ENCODE measurements at regions not wholly inside any gene's neighbourhood (a gene's known extent, or its start where the extent isn't known, plus 50 kb on each side); places are given as distances from the start of the nearest gene placed in this dataset.
"Not testable (repeated sequence)": the region's sequence is repeated elsewhere in the genome, so short reads cannot be mapped to it uniquely, and the experiment has no call there.

- no peak for DNase-seq (ENCODE audit: low read depth)
Measured at GRCh38 chr13:74574964-74575728, 440.9 kb upstream of the KLF12 start.

GRCh38 chr13:74573654-74574053 is 439.4 kb upstream of the KLF12 start:
- peak; percentile 2 for DNase-seq (ENCODE audit: low read depth)

GRCh38 chr13:74571811-74572210 is 437.6 kb upstream of the KLF12 start:
- no peak for DNase-seq (ENCODE audit: low read depth)

DNA sequence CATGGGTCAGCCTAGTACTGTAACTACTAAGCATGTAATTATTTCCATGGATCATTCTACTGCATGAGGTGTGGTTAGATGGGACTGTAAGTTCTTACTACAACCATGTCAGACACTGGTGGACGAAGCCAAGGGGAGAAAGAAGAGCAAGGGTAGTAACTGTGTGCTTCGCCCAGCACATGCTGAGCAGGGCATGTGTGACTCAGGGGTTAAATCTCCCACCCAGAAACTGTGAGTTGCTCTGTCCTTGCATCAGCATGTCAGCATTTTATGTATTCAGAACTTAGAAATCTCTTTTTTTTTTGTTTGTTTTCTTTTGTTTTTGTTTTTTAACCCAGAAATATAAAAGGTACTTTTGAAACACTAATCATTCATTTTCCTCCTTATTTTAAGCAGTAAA is 436.6 kb upstream of the KLF12 start:
- DNase-seq (ENCODE audit: low read depth), result no peak

GRCh38 chr13:74570046-74570445 is 435.8 kb upstream of the KLF12 start:
- no peak for DNase-seq (ENCODE audit: low read depth)

GRCh38 chr13:74569251-74569650 is 435.0 kb upstream of the KLF12 start:
- no peak for DNase-seq (ENCODE audit: low read depth)

DNA sequence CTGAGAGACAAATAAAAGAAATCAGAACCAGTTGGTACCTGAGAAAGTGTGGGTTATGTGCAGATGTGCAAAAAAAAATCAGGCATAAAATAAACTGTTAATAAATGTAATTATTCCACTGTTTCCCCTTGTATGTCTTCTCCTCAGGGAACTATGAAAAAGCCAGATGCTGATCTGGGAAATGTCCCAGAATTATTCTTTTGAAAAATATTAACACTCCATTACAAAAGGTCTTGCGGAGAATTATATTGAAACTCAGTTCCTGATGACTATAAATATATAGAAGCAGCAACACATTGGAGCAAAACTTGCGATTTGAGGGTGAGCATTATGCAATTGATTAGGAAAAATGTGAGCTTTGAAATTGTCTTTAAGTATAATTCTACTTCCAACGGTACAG is 433.3 kb upstream of the KLF12 start:
- DNase-seq (ENCODE audit: low read depth), result no peak

- no peak for DNase-seq (ENCODE audit: low read depth)
Measured at GRCh38 chr13:74562381-74562780, 428.2 kb upstream of the KLF12 start.

DNA sequence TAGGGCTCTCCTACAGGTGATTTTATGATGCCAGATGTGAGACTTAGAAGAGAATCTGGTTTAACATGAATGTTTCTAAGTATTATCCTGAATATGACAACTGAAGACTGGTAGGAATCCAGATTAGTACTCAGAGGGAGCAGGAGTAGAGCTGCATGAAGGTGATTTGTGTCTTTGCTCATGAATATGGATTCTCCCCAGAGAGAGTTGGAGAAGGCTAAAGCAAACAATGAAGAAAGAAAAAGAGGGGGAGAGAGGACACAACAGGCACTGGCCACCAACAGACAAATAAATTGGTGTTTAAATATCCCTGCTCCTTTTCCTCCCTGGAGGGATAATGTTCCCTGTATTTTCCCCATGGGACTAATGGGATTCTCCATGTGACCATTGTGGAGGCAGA is 427.0 kb upstream of the KLF12 start:
- DNase-seq (ENCODE audit: low read depth), result no peak

DNA sequence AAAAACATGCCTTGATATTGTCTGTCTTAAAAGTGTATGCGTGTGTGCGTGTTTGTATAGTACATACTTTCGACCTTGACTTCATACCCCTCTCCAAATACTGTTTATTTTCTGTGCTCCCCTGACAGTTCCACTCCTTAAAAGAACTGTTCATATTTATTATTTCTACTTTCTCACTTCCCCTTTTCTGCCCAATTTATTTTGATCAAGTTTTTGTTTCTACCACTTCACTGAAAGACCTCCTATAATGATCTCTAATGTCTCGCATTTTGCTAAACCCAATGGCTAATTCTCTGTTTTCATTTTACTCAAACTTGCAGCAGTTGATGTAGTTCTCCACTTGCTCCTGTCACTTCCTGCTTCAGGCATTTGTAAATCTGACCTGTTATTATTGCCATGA is 426.1 kb upstream of the KLF12 start:
- DNase-seq (ENCODE audit: low read depth), result no peak

DNA sequence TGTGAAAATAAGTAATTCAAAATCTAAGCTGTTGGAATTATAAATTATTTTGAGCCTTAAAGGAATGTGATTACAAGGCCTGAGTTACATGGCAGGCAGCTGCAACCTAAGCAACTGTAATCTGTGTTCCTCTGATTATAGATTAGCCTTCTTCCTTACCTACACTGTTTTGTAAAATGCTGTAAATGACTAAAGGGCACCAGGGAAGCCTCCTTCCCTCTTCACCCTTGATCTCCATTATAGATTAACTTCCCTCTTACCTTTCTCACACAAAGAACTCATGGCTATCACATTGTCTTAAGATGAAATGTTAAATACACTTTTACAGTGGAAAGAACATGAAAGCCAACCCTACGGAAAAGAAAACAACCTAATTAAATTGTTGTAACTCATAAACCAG is 423.7 kb upstream of the KLF12 start:
- no peak for DNase-seq (ENCODE audit: low read depth)

DNA sequence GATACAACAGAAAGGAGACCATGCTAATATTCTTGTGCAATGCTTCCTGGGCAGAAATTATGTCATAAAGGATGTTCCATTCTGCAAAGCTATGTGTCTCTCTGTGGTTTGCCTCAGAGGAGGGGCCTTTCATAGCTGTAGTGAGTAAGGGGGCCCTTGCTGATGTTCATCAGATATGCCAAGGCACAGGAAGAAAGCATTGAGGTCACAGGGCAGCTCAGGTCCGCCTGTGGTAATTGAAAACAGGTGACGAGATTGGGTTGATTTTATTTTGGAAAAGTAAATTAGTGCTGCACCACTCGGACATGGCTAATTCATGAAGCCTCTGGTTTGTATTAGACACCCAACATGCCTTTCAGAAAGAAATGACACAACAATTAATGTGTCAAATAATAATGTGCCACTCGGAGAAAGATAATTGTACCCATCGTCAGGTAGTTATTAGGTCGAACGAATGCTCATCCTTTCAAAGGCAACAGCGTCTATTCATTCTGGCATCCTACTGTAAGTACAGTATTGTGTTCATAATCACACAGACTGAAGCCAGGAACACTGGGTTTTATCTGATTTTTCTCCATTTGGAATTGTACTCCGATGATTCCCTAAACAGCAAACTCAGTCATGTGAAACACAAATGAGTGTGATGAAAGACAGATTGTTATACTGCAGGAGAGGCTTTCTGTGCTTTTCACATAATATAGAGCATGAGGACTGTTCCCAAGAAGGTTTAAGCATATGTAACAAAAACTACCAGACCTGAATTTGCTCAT is 421.6 kb upstream of the KLF12 start:
- DNase-seq (ENCODE audit: low read depth), result no peak

GRCh38 chr13:74555276-74555625 is 421.0 kb upstream of the KLF12 start:
- DNase-seq (ENCODE audit: low read depth), result no peak

DNA sequence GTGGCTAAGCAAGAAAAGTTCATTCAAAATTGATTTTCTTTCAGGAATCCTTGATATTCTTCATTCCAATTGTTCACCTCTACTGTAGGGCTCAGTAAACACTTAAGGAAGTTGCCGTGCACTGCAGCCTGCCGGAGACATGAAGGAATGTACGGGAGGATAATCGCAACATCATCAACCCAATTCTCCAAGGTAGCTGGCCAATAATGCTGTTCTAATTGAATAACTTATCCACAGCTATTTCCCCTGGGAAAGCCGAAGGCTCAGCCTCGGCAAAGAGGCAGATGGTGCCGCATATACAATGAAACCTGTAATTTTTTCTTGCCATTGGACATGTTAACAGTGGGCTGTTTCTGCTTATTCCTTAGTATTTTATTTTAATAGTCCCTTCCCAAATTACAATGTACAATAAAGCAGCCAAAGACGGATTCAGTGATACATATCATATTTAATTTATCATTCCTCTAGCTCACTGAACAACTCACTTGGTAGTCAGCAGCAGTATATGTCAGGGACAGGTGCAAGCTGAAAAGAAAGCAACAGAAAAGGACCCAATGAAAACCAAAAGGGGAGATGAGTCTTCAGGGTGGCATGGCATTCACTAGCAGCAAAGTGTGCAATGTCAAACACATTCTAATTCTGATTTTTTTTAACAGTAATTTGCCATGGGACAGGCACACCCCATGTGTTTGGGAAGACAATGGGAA is 420.5 kb upstream of the KLF12 start:
- DNase-seq (ENCODE audit: low read depth), result no peak

- DNase-seq (ENCODE audit: low read depth), result no peak
Measured at GRCh38 chr13:74550039-74550438, 415.8 kb upstream of the KLF12 start.

GRCh38 chr13:74536649-74537048 is 402.4 kb upstream of the KLF12 start:
- DNase-seq (ENCODE audit: low read depth), result not testable (repeated sequence)

GRCh38 chr13:74533226-74533625 is 399.0 kb upstream of the KLF12 start:
- no peak for DNase-seq (ENCODE audit: low read depth)

DNA sequence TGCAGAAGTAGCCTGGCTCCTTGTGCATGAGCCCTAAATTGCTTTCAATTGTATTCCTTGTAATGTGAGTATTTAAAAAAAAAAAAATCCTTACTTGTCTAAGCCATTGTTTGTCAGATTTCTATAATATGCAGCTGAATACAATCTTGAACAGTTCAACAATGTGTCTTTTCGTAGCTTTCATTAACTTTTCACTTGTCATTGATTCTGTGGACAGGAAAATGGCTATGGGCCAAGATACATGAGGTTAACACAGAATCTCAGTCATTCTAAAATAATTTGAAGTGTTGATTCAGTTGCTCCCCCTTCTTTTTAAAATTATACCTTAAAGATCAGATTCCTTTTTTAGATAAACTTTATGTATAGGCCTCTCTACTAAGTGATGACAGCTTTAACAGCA is 395.8 kb upstream of the KLF12 start:
- DNase-seq (ENCODE audit: low read depth), result no peak

GRCh38 chr13:74528734-74529513 is 394.7 kb upstream of the KLF12 start:
- DNase-seq (ENCODE audit: low read depth), result no peak

DNA sequence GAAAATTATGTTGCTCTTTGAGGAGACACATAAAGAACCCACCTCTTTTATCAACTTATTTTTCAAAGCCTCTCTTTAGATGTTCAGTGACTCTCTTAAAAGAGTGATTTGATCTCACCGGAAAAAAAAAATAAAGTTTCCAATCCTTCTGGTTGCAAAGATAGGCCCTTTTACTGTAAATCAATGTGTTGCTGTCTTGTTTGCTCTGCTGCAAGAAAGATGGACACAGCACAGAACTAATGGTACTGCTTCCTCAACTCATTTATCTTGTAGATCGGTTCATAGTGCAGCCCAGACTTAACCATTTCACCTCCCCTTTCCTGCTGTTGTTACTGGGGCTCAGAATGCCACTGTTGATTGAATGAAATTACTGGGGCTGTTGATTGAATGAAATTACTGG is 388.9 kb upstream of the KLF12 start:
- DNase-seq (ENCODE audit: low read depth), result no peak

DNA sequence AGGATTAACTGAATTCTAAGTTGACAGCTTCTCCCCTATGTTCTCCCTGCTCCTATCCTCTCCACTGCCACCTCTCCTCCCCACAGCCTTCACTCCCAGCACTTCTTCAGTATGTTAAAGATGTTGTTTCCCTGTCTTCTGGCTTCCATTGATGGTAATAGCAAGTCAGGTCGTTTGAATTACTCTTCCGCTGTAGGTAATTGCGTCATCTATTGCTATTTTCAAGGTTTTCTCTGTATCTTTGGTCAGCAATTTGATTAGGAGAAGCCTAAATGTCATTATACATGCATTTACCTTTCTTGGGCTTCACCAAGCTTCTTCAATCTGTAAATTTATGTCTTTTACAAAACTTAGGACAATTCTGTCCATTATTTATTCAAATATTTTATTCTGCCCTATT is 377.3 kb upstream of the KLF12 start:
- DNase-seq (ENCODE audit: low read depth), result no peak

GRCh38 chr13:74487091-74487722 is 353.0 kb upstream of the KLF12 start:
- DNase-seq (ENCODE audit: low read depth), result no peak
